ENCODE measurements at regions not wholly inside any gene's neighbourhood (a gene's known extent, or its start where the extent isn't known, plus 50 kb on each side); places are given as distances from the start of the nearest gene placed in this dataset.

DNA sequence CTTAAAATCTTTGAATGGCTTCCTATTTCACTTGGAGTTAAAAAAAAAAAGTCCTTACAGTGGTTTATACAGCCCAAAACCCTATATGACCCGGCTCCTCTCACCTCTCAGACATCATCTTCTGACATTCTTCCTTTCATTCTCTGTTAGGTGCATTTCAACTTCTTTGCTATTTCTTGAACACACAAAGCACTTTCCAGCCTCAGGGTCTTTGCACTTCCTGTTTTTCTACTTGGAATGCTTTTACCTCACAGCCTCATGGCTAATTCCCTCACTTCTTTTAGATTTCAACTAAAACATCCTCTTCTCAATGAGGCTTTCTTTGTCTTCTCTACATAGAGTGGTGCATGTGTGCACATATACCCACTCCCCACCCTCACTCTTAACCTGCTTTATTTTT lies 91.0 kb upstream of the MB21D2 start:
- TF ChIP-seq, protein P1, sequence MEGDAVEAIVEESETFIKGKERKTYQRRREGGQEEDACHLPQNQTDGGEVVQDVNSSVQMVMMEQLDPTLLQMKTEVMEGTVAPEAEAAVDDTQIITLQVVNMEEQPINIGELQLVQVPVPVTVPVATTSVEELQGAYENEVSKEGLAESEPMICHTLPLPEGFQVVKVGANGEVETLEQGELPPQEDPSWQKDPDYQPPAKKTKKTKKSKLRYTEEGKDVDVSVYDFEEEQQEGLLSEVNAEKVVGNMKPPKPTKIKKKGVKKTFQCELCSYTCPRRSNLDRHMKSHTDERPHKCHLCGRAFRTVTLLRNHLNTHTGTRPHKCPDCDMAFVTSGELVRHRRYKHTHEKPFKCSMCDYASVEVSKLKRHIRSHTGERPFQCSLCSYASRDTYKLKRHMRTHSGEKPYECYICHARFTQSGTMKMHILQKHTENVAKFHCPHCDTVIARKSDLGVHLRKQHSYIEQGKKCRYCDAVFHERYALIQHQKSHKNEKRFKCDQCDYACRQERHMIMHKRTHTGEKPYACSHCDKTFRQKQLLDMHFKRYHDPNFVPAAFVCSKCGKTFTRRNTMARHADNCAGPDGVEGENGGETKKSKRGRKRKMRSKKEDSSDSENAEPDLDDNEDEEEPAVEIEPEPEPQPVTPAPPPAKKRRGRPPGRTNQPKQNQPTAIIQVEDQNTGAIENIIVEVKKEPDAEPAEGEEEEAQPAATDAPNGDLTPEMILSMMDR (IDR thresholded peaks at IDR 0.05), result no peak
- TF ChIP-seq TP53 (CRISPR knock-in tag; IDR thresholded peaks at IDR 0.05), result no peak
- TF ChIP-seq GTF2I (CRISPR knock-in tag; conservative IDR thresholded peaks at IDR 0.05), result no peak
- TF ChIP-seq, protein P2, sequence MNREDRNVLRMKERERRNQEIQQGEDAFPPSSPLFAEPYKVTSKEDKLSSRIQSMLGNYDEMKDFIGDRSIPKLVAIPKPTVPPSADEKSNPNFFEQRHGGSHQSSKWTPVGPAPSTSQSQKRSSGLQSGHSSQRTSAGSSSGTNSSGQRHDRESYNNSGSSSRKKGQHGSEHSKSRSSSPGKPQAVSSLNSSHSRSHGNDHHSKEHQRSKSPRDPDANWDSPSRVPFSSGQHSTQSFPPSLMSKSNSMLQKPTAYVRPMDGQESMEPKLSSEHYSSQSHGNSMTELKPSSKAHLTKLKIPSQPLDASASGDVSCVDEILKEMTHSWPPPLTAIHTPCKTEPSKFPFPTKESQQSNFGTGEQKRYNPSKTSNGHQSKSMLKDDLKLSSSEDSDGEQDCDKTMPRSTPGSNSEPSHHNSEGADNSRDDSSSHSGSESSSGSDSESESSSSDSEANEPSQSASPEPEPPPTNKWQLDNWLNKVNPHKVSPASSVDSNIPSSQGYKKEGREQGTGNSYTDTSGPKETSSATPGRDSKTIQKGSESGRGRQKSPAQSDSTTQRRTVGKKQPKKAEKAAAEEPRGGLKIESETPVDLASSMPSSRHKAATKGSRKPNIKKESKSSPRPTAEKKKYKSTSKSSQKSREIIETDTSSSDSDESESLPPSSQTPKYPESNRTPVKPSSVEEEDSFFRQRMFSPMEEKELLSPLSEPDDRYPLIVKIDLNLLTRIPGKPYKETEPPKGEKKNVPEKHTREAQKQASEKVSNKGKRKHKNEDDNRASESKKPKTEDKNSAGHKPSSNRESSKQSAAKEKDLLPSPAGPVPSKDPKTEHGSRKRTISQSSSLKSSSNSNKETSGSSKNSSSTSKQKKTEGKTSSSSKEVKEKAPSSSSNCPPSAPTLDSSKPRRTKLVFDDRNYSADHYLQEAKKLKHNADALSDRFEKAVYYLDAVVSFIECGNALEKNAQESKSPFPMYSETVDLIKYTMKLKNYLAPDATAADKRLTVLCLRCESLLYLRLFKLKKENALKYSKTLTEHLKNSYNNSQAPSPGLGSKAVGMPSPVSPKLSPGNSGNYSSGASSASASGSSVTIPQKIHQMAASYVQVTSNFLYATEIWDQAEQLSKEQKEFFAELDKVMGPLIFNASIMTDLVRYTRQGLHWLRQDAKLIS (CRISPR knock-in tag; IDR thresholded peaks at IDR 0.05; ENCODE audit: borderline replicate concordance), result no peak
- no peak for TF ChIP-seq ZNF423 (CRISPR knock-in tag; IDR thresholded peaks at IDR 0.05)
- TF ChIP-seq CREB1 (CRISPR knock-in tag; IDR thresholded peaks at IDR 0.05), result no peak
